OCI-LY3 (cell line): ENCODE measurements at regions not wholly inside any gene's neighbourhood (a gene's known extent, or its start where the extent isn't known, plus 50 kb on each side); places are given as distances from the start of the nearest gene placed in this dataset.

Experiments used
- EZH2phosphoT487 ChIP-seq: fragments of 200-600 bp; shearing (Covaris generic); IDR thresholded peaks from 2 replicates; pipeline ENCODE4 v1.6.1; 2018; ENCODE audit warnings: antibody characterized with exemption, mixed run types, low read depth
- TF ChIP-seq, protein P1 (sequence below): fragments of 200-600, 300-600 bp; sonication (generic); IDR thresholded peaks from 2 replicates; pipeline ENCODE4 v1.5.1; 2014; ENCODE audit warnings: antibody characterized with exemption, low read length, low read depth

DNA sequence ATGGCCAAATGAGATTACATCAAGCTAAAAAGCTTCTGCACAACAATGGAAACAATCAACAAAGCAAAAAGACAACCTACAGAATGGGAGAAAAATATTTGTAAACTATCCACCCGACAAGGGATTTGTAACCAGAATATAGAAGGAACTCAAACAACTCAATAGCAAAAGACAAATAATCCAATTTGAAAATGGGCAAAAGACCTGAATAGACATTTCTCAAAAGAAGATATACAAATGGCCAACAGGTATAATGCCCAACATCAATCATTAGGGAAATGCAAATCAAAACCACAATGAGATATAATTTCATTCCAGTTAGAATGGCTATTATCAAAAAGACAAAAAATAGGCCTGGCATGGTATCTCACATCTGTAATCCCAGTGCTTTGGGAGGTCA, 140.0 kb downstream of the GLUL start:
- TF ChIP-seq, protein P1, sequence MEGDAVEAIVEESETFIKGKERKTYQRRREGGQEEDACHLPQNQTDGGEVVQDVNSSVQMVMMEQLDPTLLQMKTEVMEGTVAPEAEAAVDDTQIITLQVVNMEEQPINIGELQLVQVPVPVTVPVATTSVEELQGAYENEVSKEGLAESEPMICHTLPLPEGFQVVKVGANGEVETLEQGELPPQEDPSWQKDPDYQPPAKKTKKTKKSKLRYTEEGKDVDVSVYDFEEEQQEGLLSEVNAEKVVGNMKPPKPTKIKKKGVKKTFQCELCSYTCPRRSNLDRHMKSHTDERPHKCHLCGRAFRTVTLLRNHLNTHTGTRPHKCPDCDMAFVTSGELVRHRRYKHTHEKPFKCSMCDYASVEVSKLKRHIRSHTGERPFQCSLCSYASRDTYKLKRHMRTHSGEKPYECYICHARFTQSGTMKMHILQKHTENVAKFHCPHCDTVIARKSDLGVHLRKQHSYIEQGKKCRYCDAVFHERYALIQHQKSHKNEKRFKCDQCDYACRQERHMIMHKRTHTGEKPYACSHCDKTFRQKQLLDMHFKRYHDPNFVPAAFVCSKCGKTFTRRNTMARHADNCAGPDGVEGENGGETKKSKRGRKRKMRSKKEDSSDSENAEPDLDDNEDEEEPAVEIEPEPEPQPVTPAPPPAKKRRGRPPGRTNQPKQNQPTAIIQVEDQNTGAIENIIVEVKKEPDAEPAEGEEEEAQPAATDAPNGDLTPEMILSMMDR: no peak
- no peak for TF ChIP-seq EZH2phosphoT487
